Activated naive CD4-positive, alpha-beta T cell treated with anti-CD3 and anti-CD28 coated beads, Interleukin-2, amount 50 U/mL, for 72 hours (primary cell): ENCODE measurements at regions not wholly inside any gene's neighbourhood (a gene's known extent, or its start where the extent isn't known, plus 50 kb on each side); places are given as distances from the start of the nearest gene placed in this dataset.

ENCODE experiments used
- ATAC-seq, 2 donors: fragments of 150-1000 bp; cut with Tn5 transposase; 2 replicates each; pipeline ENCODE4 v1.10.0; 2021; ENCODE audit warnings: mild to moderate bottlenecking in 2 of 2, moderate library complexity in 2 of 2
- DNase-seq, 2 donors: peaks; one replicate each; pipeline ENCODE4 v3.0.0; 2021 to 2022; ENCODE audit warnings: low spot score in 2 of 2
- H3K27ac Mint-ChIP-seq, 2 donors: one replicate each; pipeline ENCODE4 v1.8.0; 2022; ENCODE audit warnings: mild to moderate bottlenecking in 2 of 2, mixed read lengths in 2 of 2
- H3K36me3 Mint-ChIP-seq, 2 donors: one replicate each; pipeline ENCODE4 v1.8.0; 2022; ENCODE audit warnings: mixed read lengths in 2 of 2
- H3K9me3 Mint-ChIP-seq, 2 donors: one replicate each; pipeline ENCODE4 v1.8.0; 2022; ENCODE audit warnings: mixed read lengths in 2 of 2

DNA sequence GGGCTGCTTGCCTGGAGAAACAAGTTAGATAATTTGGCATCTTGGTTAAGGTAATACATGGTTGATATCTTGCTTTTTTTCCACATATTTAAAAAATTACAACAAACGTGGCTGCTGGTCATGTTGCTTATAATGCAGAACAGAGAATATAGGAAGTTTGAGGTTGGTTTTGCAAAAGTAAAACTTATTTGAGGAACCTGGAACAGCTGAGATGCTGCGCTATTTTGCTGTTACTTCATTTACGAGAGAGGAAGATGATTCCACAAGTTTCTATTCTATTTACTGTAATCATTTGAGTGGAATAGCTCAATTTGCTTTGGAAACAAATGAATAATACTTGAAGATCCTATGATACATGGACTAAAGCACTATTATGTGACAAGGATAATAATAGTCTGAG, 118.9 kb downstream of the TMA16 start:
- DNase-seq: no peak
- Mint-ChIP-seq H3K27ac (no peak overlapping the region), H3K9me3 (peaks cover 4 to 5% of the 10 kb centered on the region in 2 donors), H3K36me3 (no peaks in the 10 kb centered on the region)
- ATAC-seq: no peak

DNA sequence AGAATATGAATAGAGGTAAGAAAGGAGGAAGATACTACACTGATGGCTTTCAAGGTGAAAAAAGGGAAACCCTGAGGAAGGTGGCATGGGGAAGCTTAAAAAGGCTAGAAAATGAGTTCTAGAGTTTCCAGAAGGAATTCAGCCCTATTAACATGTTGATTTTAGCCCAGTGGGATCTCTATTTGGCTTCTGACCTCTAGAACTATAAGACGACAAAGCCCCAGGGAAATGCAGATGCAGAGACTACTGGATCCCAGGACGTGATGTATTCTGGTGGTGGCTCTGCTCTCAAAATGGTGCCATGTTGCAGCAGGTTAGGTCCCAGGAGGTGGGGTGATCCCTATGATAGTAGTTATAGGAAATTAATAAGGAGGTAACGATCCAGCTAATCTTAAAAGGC, 120.4 kb downstream of the TMA16 start:
- Mint-ChIP-seq H3K27ac (no peak overlapping the region), H3K9me3 (peaks cover 4 to 5% of the 10 kb centered on the region in 2 donors), H3K36me3 (no peaks in the 10 kb centered on the region)
- no peak for DNase-seq
- ATAC-seq: no peak

DNA sequence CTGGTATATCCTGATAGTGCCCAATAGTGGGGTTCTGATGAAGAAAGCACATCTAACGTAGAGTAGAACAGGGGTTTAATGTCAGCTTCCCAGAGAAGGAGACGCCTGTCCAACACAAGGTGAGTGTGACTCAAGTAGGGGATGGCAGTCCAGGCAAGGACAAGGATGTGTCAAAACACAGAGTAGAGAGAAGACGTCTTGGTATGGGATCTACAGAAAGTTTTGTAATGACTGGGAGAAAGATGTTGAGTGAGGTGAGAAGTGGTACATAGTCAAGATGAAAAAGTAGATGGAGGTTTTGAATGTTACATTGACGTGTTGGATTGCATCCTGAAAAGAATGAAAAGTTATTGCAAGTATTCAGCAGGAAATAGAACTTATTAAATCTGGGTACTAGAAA, 124.4 kb downstream of the TMA16 start:
- Mint-ChIP-seq H3K36me3 (no peaks in the 10 kb centered on the region), H3K27ac (no peak overlapping the region), H3K9me3 (peaks cover 4 to 5% of the 10 kb centered on the region in 2 donors)
- ATAC-seq (peak in 1 of 2 donors; percentile 58), DNase-seq (no peak)

DNA sequence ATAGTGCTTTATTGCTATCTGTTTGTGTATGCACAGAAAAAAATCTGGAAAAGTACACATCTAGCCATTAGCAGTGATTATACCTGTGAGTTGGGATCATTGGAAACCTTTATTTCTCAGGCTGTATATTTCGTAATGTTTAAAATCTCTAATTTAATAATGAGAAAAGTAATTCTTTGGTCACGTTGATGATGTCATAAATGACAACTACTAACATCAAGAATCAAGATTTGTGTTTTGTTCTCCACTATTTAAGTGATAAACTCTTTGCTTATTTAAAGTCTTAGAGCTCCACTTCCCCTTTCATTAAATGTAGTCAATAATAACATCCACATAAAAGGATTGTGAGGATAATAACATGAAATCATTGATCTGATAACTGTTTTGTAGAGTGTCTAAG, 126.2 kb downstream of the TMA16 start:
- Mint-ChIP-seq H3K27ac (no peak overlapping the region), H3K9me3 (no peaks in the 10 kb centered on the region), H3K36me3 (no peaks in the 10 kb centered on the region)
- DNase-seq (no peak), ATAC-seq (no peak)

DNA sequence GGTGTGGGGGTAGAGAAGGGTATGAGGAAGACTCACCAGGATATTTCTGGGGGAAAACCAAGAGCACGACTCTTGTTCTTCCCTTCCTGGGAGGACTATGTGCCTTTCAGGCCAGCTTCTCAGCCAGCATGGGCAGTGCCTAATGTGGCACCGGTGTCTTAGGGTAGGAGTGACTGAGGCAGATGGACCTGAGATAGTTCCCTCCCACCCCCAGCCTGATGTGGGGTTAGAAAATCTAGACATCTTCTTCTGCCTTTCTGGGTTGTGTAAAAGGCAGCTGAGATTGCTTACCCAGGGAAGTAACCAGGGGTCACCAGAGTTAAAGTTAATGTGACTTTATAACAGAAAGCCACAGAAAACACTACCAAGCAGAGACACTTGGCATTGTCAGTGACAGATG, 127.3 kb downstream of the TMA16 start:
- DNase-seq (no peak), ATAC-seq (no peak)
- Mint-ChIP-seq H3K9me3 (no peaks in the 10 kb centered on the region), H3K36me3 (no peaks in the 10 kb centered on the region), H3K27ac (no peak overlapping the region)

DNA sequence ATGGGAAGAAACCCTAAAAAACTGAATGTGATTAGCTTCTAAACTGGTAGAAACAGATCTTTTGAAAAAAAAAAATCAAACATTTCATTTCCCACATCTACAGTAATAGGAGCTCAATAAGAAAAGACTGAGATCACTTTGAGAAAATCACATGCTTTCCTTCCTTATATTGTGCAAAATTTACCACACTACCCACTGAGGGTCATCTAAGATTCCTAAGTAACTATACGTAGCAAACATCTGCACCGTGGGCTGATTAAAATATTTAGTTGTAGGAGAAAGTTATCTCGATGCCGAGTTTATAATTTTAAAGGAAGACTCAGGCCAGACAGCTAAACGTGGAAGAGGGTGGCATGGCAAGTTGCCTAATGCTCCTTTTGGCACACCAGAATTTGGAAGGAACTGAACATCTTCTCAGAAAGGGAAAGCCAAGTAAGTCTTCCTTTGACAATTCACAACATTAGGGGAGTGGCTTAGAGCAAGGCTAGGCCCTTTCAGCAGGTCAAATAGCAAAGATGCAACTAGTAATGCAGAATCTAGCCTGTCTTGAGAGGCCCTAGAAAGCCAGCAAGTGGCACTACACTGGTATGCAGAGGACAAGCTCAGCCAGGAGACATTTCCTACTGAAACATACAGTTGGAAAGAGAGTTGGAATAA, 128.0 kb downstream of the TMA16 start:
- no peak overlapping the region for H3K27ac Mint-ChIP-seq
- no peaks in the 10 kb centered on the region for H3K9me3 Mint-ChIP-seq
- DNase-seq (no peak), ATAC-seq (no peak)
- H3K36me3 Mint-ChIP-seq: no peaks in the 10 kb centered on the region

DNA sequence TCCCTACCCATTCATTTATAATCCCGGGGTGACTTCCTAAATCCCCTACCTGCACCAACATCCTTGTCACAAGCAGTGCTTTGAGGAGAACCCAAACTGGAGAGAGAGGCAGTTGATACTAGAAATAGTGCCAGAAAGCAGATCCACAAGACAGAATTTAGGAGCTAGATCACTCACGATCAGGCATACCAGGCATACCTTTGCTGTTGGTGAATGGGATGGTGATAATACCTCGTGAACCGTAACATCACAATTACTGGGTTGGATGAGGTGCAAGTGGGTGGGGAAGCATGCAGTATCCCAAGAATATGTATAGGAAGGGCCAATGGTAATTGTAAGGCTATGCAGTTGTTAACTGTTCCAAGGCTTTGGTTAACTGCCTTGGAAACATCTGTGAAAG, 129.3 kb downstream of the TMA16 start:
- H3K9me3 Mint-ChIP-seq: no peaks in the 10 kb centered on the region
- ATAC-seq (no peak), DNase-seq (no peak)
- H3K36me3 Mint-ChIP-seq: no peaks in the 10 kb centered on the region
- no peak overlapping the region for H3K27ac Mint-ChIP-seq

DNA sequence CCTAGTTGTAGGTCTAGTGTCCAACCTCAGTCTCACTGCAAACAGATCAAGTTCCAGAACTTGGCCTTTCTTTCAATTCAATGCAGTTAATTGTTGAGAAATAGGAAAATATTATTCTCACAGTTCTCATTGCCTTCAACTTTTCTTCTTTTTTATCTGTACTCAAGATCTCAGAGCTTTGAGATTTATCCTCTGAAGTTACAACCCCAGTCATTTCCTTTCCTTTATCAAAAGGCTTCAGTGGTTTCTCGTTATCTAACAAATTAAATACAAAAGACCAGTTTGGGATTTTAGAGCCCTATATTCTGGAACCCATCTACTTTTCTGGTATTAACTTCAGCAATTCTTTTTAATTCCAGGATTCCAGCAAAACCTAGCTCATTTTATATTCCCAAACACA, 130.2 kb downstream of the TMA16 start:
- ATAC-seq (no peak), DNase-seq (no peak)
- H3K9me3 Mint-ChIP-seq: no peaks in the 10 kb centered on the region
- H3K27ac Mint-ChIP-seq: no peak overlapping the region
- no peaks in the 10 kb centered on the region for H3K36me3 Mint-ChIP-seq

DNA sequence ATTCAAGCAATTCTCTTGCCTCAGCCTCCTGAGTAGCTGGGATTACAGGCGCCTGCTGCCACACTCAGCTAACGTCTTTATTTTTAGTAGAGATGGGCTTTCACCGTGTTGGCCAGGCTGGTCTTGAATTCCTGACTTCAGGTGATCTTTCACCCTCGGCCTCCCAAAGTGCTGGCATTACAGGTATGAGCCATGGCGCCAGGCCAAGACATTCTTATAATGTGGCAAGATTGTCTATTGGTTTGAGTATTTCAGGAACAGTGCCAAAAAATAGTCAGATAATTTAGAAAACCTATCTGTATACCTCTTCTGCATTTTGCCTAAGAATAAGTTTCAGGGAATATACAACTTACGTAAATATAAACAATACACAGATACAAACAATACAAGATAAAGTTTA, 136.8 kb downstream of the TMA16 start:
- Mint-ChIP-seq H3K27ac (no peak overlapping the region), H3K9me3 (peaks cover 8 to 12% of the 10 kb centered on the region in 2 donors), H3K36me3 (no peaks in the 10 kb centered on the region)
- DNase-seq (no peak), ATAC-seq (no peak)

DNA sequence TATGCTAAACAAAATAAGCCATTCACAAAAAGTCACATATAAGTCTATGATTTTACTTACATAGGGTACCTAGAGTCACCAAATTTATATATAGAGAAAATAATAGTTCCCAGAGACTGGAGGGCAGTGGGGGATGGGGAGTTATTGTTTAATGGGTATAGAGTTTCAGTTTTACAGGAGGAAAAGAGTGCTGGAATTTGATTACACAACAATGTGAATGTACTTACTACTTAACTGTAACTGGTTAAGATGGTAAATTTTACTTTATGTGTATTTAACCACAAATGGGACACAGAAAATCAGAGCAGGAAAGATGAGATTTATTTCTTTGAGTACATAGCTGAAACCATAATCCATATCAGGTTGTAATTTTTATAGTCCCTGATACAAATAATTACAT, 144.4 kb downstream of the TMA16 start:
- ATAC-seq (no peak), DNase-seq (no peak)
- no peaks in the 10 kb centered on the region for H3K36me3 Mint-ChIP-seq
- H3K27ac Mint-ChIP-seq: no peak overlapping the region
- H3K9me3 Mint-ChIP-seq: no peaks in the 10 kb centered on the region

DNA sequence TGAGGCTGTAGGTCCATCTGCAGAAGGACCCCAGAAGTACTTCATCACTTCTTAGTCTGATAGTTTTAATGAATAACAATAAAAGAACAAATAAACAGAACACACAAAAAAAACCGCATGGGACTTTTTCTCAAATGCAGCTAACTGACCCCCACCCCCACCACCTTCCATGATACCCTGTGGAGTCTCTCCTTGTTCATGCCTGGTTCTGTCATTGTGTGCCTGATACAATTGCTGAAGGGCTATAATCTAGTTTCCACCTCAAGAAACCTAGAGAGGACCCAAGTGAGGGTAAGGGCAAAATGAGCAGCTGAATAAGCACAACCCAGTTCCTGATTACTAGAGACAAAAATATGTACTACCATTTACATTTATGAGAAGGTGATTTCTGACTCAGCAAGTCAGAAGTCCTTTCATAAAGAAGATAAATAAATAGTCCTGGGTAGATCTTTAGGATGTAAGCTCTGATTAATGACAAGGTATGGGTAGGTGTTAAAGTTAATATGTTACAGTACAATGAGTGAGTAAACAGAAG, 155.1 kb downstream of the TMA16 start:
- no peak for ATAC-seq
- no peak for DNase-seq
- H3K27ac Mint-ChIP-seq: no peak overlapping the region
- peaks cover 19 to 23% of the 10 kb centered on the region in 2 donors for H3K9me3 Mint-ChIP-seq
- peaks cover 13 to 14% of the 10 kb centered on the region in 2 donors for H3K36me3 Mint-ChIP-seq

DNA sequence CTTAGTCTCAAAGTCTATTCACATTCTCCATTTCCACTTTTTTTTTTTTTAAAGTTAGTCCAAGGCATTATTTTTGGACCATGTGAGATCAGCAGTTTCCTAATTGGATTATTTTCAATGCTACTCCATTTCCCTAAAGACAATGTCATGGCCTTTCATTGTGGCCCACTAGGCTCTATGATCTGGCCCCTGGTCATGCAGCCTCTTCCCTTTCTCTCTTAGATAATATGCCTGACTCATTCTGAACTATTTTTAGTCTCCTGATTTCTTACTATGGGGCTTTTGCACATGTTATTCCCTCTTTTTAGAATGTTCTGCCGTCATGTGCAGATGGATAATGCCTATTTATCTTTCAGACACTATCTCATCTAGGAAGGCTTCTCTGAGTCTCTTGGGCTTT, 157.3 kb downstream of the TMA16 start:
- Mint-ChIP-seq H3K27ac (no peak overlapping the region), H3K36me3 (peaks cover 6 to 7% of the 10 kb centered on the region in 2 donors), H3K9me3 (peaks cover 8 to 11% of the 10 kb centered on the region in 2 donors)
- DNase-seq: no peak
- no peak for ATAC-seq

DNA sequence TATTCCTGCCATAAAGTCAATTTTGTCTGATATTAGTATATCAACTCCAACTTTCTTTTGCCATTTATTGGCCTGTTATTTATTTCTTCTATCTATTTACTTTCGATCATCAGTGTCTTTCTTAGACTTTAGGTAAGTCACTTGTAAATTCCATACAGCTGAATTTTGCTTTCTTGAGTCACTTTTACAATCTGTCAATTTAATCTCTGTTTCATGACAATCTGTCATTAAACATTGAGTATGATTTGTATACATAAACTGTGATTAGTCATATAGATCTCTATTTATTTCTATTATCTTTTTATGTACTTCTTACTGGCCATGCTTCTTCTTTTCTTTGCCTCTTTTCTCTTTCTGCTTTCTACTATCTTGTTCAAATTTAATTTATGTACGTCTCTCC, 160.1 kb downstream of the TMA16 start:
- H3K9me3 Mint-ChIP-seq: peaks cover 5 to 6% of the 10 kb centered on the region in 2 donors
- H3K36me3 Mint-ChIP-seq: peaks cover 6 to 7% of the 10 kb centered on the region in 2 donors
- no peak for DNase-seq

DNA sequence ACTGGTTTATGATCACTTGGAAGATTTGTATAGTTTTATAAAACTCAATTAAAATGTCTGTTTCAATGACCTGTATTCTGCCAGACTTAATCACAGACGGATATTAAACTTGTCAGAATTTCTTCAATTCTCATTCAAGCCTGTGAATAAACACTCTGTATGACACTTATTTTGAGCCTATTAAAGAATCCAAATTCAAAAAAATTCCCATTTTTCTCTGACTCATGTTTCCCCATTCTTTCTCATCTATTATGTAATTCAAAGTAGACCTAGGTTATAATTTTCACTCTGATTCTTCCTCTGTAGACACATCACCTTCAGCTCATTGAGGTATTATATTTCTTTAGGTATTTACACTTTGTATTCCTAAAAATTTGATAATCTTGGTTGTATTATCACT, 166.1 kb downstream of the TMA16 start:
- Mint-ChIP-seq H3K9me3 (peaks cover 3 to 4% of the 10 kb centered on the region in 2 donors), H3K27ac (no peak overlapping the region), H3K36me3 (peaks cover 3 to 4% of the 10 kb centered on the region in 2 donors)
- DNase-seq (no peak), ATAC-seq (no peak)

More for the DNA sequence above, 160.1 kb downstream of the TMA16 start:
- H3K27ac Mint-ChIP-seq: no peak overlapping the region
- no peak for ATAC-seq

DNA sequence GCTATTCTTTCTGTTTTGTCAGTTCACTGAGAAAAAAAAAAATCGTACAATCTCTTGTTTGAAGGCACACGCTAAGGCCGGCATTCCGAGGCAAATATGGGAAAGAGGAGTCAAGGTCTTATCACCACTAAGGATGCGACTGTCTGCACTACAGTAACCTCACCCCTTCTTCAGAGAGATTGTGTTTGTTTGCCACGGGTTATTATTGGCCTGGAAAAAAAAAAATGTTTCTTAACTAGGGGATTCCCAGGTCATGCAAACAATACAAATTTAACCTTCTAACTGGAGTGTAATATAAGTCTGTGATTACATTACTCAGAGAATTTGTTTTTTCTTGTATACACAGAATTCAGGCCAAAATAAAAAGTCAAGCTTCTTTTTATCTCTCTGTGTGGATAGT, 168.3 kb downstream of the TMA16 start:
- ATAC-seq (no peak), DNase-seq (no peak)
- Mint-ChIP-seq H3K9me3 (no peaks in the 10 kb centered on the region), H3K36me3 (no peaks in the 10 kb centered on the region), H3K27ac (no peak overlapping the region)

DNA sequence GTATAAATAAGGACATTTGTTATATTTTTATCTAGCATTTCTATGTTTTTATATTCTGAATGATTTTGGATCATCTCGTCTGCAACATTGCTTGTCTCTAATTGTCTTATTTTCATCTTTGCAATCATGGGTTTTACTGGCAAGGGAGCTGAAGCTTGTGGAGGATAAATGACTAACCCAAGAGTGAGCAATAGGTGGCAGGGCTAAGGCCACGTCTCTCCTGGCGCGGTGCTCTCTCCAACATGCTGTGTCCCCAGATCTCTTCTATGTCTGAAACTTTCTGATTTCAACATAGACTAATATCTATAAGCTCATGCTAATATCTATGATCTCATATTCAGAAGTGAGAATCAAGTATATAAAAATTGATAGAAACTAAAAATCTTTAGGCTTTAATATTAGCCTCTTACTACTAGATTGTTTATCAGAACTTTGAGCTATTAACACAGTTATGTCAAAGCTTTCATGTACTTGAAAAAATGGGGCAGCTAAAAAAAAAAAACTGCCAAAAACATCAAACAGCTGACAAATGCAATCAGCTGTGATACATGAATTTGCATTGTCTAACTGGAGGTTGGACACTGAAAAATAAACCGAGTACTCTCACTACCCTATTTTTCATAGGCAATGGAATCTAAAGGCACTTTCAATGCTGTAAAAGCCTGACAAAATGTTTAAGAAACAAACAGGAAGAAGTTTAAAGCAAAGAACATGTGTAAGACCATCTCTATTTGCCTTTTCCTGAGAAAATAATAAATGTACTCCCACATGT, 169.2 kb downstream of the TMA16 start:
- H3K36me3 Mint-ChIP-seq: no peaks in the 10 kb centered on the region
- ATAC-seq (no peak), DNase-seq (no peak)
- peak overlapping the region in 1 of 2 donors; percentile 38 for H3K27ac Mint-ChIP-seq
- H3K9me3 Mint-ChIP-seq: no peaks in the 10 kb centered on the region

DNA sequence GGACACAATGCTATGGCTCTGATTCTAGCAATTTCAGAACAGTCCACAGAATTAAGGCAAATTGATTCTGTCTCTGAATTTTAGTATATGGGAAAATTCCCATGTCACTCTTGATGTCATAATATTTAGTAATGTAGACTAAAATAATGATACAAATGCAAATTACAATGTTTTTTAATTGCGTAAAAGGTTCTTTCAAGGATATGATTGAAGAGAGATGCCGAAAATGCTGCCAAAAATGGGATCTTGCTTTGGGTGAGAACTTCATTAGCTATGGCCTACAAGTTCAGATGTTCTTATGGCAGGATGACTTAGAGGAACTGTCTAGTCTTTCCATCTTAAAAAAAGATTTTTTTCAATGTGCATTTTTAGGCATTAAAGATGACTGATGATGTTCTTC, 170.6 kb downstream of the TMA16 start:
- Mint-ChIP-seq H3K27ac (no peak overlapping the region), H3K36me3 (no peaks in the 10 kb centered on the region), H3K9me3 (no peaks in the 10 kb centered on the region)
- DNase-seq: no peak
- ATAC-seq: no peak
